Tibial nerve (tissue), 4 donors: ENCODE measurements at regions not wholly inside any gene's neighbourhood (a gene's known extent, or its start where the extent isn't known, plus 50 kb on each side); places are given as distances from the start of the nearest gene placed in this dataset.

Source experiments
- CTCF ChIP-seq, 5 experiments: fragments of 200-600 bp in 3 of 5; fragments of 450-650 bp in 2 of 5; sonication (generic) in 3 of 5; IDR thresholded peaks; one replicate each; pipeline ENCODE4 v1.5.1; 2016 to 2019; ENCODE audit warnings: antibody characterized with exemption in 5 of 5, mild to moderate bottlenecking in 3 of 5, moderate library complexity in 2 of 5
- EP300 ChIP-seq, 2 donors: sonication (generic); formaldehyde crosslinking; IDR thresholded peaks; one replicate each; pipeline ENCODE4 v1.6.1; 2017; ENCODE audit warnings: antibody characterized with exemption in 2 of 2, mild to moderate bottlenecking in 1 of 2
- POLR2A ChIP-seq, 2 donors: fragments of 450-650 bp; IDR thresholded peaks; one replicate each; pipeline ENCODE4 v1.6.1; 2017; ENCODE audit warnings: antibody characterized with exemption in 2 of 2, mild to moderate bottlenecking in 2 of 2, moderate library complexity in 2 of 2

GRCh38 chr6:113306552-113307145 lies 550.5 kb upstream of the MARCKS start:
- TF ChIP-seq POLR2A (IDR thresholded peaks at IDR 0.05) = no peak
- TF ChIP-seq CTCF (IDR thresholded peaks at IDR 0.05) = peak; percentile 32 to 50 (median 45)
- TF ChIP-seq EP300 (IDR thresholded peaks at IDR 0.05) = no peak
